Skin epidermis (tissue), 12 donors: ENCODE measurements at regions not wholly inside any gene's neighbourhood (a gene's known extent, or its start where the extent isn't known, plus 50 kb on each side); places are given as distances from the start of the nearest gene placed in this dataset.

Experiments used
- H3K27ac ChIP-seq, 21 experiments: fragments of 200-600 bp; sonication (generic) in 11 of 21; one replicate each; pipeline ENCODE4 v1.5.0; 2020; ENCODE audit warnings: mild to moderate bottlenecking in 3 of 21, inconsistent platforms in 2 of 21, moderate library complexity in 2 of 21
- H3K4me3 ChIP-seq, 7 experiments: fragments of 200-600 bp; sonication (generic) in 2 of 7; one replicate each; pipeline ENCODE4 v1.5.0; 2020; ENCODE audit warnings: inconsistent platforms in 2 of 7, mild to moderate bottlenecking in 2 of 7, moderate library complexity in 1 of 7

GRCh38 chr11:27908621-27909020 is 199.3 kb downstream of the KIF18A start:
- H3K27ac ChIP-seq: no peak overlapping the region
- no peak overlapping the region for H3K4me3 ChIP-seq

- Histone ChIP-seq H3K4me3 (no peak overlapping the region), H3K27ac (no peak overlapping the region)
Measured at GRCh38 chr11:27907530-27907929, 200.4 kb downstream of the KIF18A start.

- no peak overlapping the region for H3K4me3 ChIP-seq
- no peak overlapping the region for H3K27ac ChIP-seq
Measured at GRCh38 chr11:27907091-27907490, 200.9 kb downstream of the KIF18A start.

GRCh38 chr11:27904358-27905055 is 203.4 kb downstream of the KIF18A start:
- H3K27ac ChIP-seq: no peak overlapping the region
- no peak overlapping the region for H3K4me3 ChIP-seq

GRCh38 chr11:27902981-27903624 is 202.8 kb upstream of the BDNF start:
- no peak overlapping the region for H3K27ac ChIP-seq
- no peak overlapping the region for H3K4me3 ChIP-seq

- no peak overlapping the region for H3K27ac ChIP-seq
- no peak overlapping the region for H3K4me3 ChIP-seq
Measured at GRCh38 chr11:27898166-27898565, 197.9 kb upstream of the BDNF start.

- H3K4me3 ChIP-seq: no peak overlapping the region
- H3K27ac ChIP-seq: no peak overlapping the region
Measured at GRCh38 chr11:27896096-27896495, 195.8 kb upstream of the BDNF start.

GRCh38 chr11:27894552-27894951 is 194.3 kb upstream of the BDNF start:
- H3K4me3 ChIP-seq: no peak overlapping the region
- no peak overlapping the region for H3K27ac ChIP-seq

GRCh38 chr11:27886857-27887256 is 186.6 kb upstream of the BDNF start:
- Histone ChIP-seq H3K27ac (no peak overlapping the region), H3K4me3 (no peak overlapping the region)

GRCh38 chr11:27882066-27882697 is 181.9 kb upstream of the BDNF start:
- no peak overlapping the region for H3K4me3 ChIP-seq

GRCh38 chr11:27875831-27876775 is 175.8 kb upstream of the BDNF start:
- Histone ChIP-seq H3K27ac (no peak overlapping the region), H3K4me3 (no peak overlapping the region)

More at GRCh38 chr11:27882066-27882697, 181.9 kb upstream of the BDNF start:
- H3K27ac ChIP-seq: no peak overlapping the region

- H3K4me3 ChIP-seq: no peak overlapping the region
- no peak overlapping the region for H3K27ac ChIP-seq
Measured at GRCh38 chr11:27874998-27875830, 175.0 kb upstream of the BDNF start.

GRCh38 chr11:27873664-27874063 is 173.4 kb upstream of the BDNF start:
- no peak overlapping the region for H3K27ac ChIP-seq
- H3K4me3 ChIP-seq: no peak overlapping the region

GRCh38 chr11:27871056-27871455 is 170.8 kb upstream of the BDNF start:
- H3K4me3 ChIP-seq: no peak overlapping the region
- no peak overlapping the region for H3K27ac ChIP-seq

- Histone ChIP-seq H3K27ac (no peak overlapping the region), H3K4me3 (no peak overlapping the region)
Measured at GRCh38 chr11:27869701-27870100, 169.4 kb upstream of the BDNF start.

GRCh38 chr11:27868709-27869108 is 168.5 kb upstream of the BDNF start:
- Histone ChIP-seq H3K4me3 (no peak overlapping the region), H3K27ac (no peak overlapping the region)

- Histone ChIP-seq H3K4me3 (no peak overlapping the region), H3K27ac (no peak overlapping the region)
Measured at GRCh38 chr11:27868226-27868625, 168.0 kb upstream of the BDNF start.

GRCh38 chr11:27865105-27865504 is 164.8 kb upstream of the BDNF start:
- no peak overlapping the region for H3K4me3 ChIP-seq
- no peak overlapping the region for H3K27ac ChIP-seq

- Histone ChIP-seq H3K4me3 (no peak overlapping the region), H3K27ac (no peak overlapping the region)
Measured at GRCh38 chr11:27864611-27865010, 164.4 kb upstream of the BDNF start.
